Stimulated activated CD4-positive, alpha-beta T cell treated with anti-CD3 and anti-CD28 coated beads, Interleukin-15, amount 100 ng/mL, for 48 hours (primary cell): ENCODE measurements at regions not wholly inside any gene's neighbourhood (a gene's known extent, or its start where the extent isn't known, plus 50 kb on each side); places are given as distances from the start of the nearest gene placed in this dataset.

Source experiments
- DNase-seq, 2 donors: peaks; one replicate each; pipeline ENCODE4 v3.0.0-alpha.2; 2020; ENCODE audit warnings: low read depth in 2 of 2

GRCh38 chr12:41981758-41982157 is 162.9 kb downstream of the GXYLT1 start:
- no peak for DNase-seq

GRCh38 chr12:41981013-41981412 is 163.7 kb downstream of the GXYLT1 start:
- DNase-seq = no peak

- DNase-seq = no peak
These were observed 164.3 kb downstream of the GXYLT1 start for GRCh38 chr12:41980390-41980789.

- no peak for DNase-seq
These were observed 165.1 kb downstream of the GXYLT1 start for GRCh38 chr12:41979574-41979973.

GRCh38 chr12:41972598-41972997 is 172.1 kb downstream of the GXYLT1 start:
- no peak for DNase-seq

GRCh38 chr12:41972196-41972595 is 172.5 kb downstream of the GXYLT1 start:
- DNase-seq = no peak

- no peak for DNase-seq
These were observed 173.9 kb downstream of the GXYLT1 start for GRCh38 chr12:41970744-41971143.

GRCh38 chr12:41968599-41968998 is 176.1 kb downstream of the GXYLT1 start:
- DNase-seq = no peak

- DNase-seq = no peak
These were observed 176.8 kb downstream of the GXYLT1 start for GRCh38 chr12:41967668-41968500.

GRCh38 chr12:41966916-41967315 is 177.8 kb downstream of the GXYLT1 start:
- DNase-seq = no peak

- DNase-seq = no peak
These were observed 178.7 kb downstream of the GXYLT1 start for GRCh38 chr12:41966001-41966400.

GRCh38 chr12:41963398-41963797 is 181.3 kb downstream of the GXYLT1 start:
- DNase-seq = no peak

GRCh38 chr12:41962171-41962572 is 182.5 kb downstream of the GXYLT1 start:
- DNase-seq = no peak

GRCh38 chr12:41959271-41959670 is 185.4 kb downstream of the GXYLT1 start:
- no peak for DNase-seq

GRCh38 chr12:41956353-41956752 is 188.3 kb downstream of the GXYLT1 start:
- no peak for DNase-seq

GRCh38 chr12:41950455-41950854 is 194.2 kb downstream of the GXYLT1 start:
- no peak for DNase-seq

GRCh38 chr12:41946106-41946505 is 198.6 kb downstream of the GXYLT1 start:
- DNase-seq = no peak

GRCh38 chr12:41944216-41944615 is 200.5 kb downstream of the GXYLT1 start:
- DNase-seq = no peak

GRCh38 chr12:41943671-41944070 is 201.0 kb downstream of the GXYLT1 start:
- no peak for DNase-seq

- no peak for DNase-seq
These were observed 202.3 kb downstream of the GXYLT1 start for GRCh38 chr12:41942354-41942753.

GRCh38 chr12:41941079-41941478 is 203.6 kb downstream of the GXYLT1 start:
- no peak for DNase-seq

GRCh38 chr12:41940571-41940970 is 204.1 kb downstream of the GXYLT1 start:
- no peak for DNase-seq

- no peak for DNase-seq
These were observed 208.3 kb downstream of the GXYLT1 start for GRCh38 chr12:41936333-41936732.

GRCh38 chr12:41935911-41936310 is 208.8 kb downstream of the GXYLT1 start:
- no peak for DNase-seq
